B cell (primary cell): ENCODE measurements at regions not wholly inside any gene's neighbourhood (a gene's known extent, or its start where the extent isn't known, plus 50 kb on each side); places are given as distances from the start of the nearest gene placed in this dataset.

Source experiments
- CTCF ChIP-seq: fragments of 200-600 bp; IDR thresholded peaks from one replicate; pipeline ENCODE4 v1.8.0; 2022; ENCODE audit warnings: antibody characterized with exemption, mild to moderate bottlenecking
- EZH2 ChIP-seq: IDR thresholded peaks from 2 replicates; pipeline ENCODE4 v1.6.1; 2012; ENCODE audit warnings: borderline replicate concordance, low read depth, mild to moderate bottlenecking, moderate library complexity, low read length; ENCODE audit not compliant: insufficient read depth, poor library complexity, severe bottlenecking

GRCh38 chr2:150276737-150277136, 210.7 kb downstream of the RND3 start:
- TF ChIP-seq CTCF (no peak), EZH2 (no peak)
